GM12872 (cell line): ENCODE measurements at regions not wholly inside any gene's neighbourhood (a gene's known extent, or its start where the extent isn't known, plus 50 kb on each side); places are given as distances from the start of the nearest gene placed in this dataset.

Experiments
- TF ChIP-seq, protein P1 (sequence below): IDR thresholded peaks from 3 replicates; pipeline ENCODE4 v1.5.1; 2011; ENCODE audit warnings: low read depth, mild to moderate bottlenecking, low read length, moderate library complexity; ENCODE audit not compliant: insufficient read depth

- TF ChIP-seq, protein P1, sequence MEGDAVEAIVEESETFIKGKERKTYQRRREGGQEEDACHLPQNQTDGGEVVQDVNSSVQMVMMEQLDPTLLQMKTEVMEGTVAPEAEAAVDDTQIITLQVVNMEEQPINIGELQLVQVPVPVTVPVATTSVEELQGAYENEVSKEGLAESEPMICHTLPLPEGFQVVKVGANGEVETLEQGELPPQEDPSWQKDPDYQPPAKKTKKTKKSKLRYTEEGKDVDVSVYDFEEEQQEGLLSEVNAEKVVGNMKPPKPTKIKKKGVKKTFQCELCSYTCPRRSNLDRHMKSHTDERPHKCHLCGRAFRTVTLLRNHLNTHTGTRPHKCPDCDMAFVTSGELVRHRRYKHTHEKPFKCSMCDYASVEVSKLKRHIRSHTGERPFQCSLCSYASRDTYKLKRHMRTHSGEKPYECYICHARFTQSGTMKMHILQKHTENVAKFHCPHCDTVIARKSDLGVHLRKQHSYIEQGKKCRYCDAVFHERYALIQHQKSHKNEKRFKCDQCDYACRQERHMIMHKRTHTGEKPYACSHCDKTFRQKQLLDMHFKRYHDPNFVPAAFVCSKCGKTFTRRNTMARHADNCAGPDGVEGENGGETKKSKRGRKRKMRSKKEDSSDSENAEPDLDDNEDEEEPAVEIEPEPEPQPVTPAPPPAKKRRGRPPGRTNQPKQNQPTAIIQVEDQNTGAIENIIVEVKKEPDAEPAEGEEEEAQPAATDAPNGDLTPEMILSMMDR, result no peak
These were observed 640.8 kb downstream of the FAM181B start for GRCh38 chr11:82092904-82093303.

DNA sequence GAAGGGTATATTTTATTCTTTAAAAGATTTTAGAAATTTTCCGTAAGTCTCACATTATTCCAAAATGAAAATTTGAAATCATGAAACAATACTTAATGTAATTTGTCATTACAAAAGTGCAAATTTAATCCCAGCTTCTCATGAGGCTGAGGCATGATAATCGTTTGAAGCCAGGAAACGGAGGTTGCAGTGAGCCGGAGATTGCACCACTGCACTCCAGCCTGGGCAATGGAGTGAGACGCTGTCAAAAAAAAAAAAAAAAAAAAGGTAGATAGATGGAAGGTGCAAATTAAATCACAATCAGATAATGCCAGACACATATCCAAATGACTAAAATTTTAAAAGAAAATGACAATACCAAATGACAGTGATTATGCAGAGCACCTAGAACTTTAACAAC is 644.2 kb downstream of the FAM181B start:
- TF ChIP-seq, protein P1, result no peak

DNA sequence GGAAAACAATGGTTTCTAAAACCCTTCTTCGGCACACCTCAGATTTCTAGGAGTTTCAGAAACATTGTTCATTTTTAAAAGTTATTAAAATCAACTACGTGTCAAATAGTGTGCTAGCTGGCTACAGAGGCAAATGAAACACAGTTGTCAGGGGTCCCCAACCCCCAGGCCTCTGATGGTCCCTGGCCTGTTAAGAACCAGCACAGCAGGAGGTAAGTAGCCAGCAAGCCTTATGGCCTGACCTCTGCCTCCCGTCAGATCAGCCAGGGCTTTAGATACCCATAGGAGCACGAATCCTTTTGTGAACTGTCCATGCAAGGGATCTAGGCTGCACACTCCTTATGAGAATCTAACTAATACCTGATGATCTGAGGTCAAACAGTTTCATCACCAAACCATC is 648.2 kb downstream of the FAM181B start:
- TF ChIP-seq, protein P1, result no peak

DNA sequence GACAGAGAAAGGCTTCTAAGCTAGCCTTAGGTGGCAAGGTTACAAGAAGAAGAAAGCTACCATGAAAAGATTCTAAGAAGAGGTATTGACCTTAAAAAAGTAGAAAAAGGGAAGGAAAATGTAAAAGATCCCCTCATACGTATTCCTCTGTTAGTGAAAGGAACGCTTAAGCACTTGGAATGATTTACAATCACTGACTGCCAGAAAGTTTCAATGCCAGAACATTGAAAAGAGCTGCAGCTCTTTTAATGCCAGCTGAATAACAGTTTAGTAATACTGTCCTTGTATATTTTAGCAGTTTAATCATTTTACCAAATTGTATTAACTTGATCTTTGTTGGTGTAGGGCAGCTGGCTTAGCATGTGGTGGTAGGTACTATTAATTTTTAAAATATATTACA is 650.7 kb downstream of the FAM181B start:
- TF ChIP-seq, protein P1, result no peak

- TF ChIP-seq, protein P1, result no peak
These were observed 653.5 kb downstream of the FAM181B start for GRCh38 chr11:82080160-82080559.

DNA sequence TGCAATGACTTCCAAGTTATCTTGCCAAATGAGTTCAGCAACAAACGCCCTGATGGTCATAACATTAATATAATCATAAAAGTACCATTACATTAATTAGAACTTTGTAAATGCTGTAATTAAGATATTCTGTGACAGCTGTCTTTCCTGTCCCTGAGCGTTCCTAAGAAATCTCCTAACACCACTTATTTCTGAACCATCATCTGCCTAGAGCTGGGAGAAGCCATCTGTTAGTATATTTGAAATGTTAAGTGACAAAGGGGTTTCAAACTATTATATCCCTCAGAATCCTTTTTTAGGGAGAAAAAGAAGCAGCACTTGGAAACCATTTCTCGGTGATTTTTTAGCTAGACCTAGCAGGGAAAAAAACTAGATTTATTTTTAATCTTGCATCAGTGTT is 657.5 kb downstream of the FAM181B start:
- TF ChIP-seq, protein P1, result no peak

DNA sequence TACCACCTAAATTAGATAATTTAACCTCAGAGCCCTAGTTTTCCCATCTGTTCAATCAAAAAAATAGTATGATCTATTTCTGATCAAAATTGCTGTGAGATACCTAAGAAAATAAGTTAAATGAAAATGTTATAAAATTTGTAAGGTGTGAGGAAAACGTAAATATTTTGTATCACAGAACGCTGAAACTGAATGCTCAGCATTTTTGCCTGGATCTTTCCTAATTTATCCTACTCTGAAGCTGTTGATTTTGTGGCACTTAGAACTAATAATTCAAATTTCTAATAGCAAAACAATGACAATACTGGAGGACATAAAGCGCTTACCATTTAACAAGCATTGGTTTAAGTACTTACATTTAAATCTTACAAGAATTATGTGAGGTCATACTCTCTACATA is 674.2 kb downstream of the FAM181B start:
- TF ChIP-seq, protein P1, result no peak

- TF ChIP-seq, protein P1, result no peak
These were observed 677.2 kb downstream of the FAM181B start for GRCh38 chr11:82056450-82056849.
